ENCODE measurements at regions not wholly inside any gene's neighbourhood (a gene's known extent, or its start where the extent isn't known, plus 50 kb on each side); places are given as distances from the start of the nearest gene placed in this dataset.

DNA sequence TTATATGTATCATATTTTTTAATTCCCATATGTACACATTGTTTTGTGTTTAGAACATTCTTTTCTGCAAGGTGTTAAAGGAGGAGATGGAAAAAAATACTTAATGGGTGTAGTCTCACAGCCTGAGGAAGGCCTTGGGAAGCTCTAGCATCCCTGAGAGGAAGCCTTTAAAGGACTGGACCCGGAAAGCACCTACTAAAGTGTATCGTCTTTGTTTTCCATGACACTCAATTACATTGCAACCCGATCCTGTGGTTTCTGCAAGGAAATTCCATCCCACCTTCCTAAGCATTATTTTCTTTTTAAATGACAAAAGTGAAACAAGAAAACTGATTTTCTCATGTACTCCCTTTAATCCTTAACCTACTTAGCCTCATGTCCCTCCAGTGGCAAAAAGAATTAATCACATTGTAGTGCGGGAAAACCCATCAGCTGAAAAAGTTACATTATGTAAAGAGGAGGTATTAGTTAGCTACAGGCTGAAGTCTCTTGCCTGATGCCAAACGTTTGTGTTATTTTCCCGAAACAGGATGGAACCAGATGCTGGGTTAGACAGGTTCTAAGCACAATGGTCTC lies 147.8 kb upstream of the CPSF6 start:
- in situ Hi-C loops (cut with MboI; ENCODE audit: low sequenced_read_pairs) = no loop called here

DNA sequence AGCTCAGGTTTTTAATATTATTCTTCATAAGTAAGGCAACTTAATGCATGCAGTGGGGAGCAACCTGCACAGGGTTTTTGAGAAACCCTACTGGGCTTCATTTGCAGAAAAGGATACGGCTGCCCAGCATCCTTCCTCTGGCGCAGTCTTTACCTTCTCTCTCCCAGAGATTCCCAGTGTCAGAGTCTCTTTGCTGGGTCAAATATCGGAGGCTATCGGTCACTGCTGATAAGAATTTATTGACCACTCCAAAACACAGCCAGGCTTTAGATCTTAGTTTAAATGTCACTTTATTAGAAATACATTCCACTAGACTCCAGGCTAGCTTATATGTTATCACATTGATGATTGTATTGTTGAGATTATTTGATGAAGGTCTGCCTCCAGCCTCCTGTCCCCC lies 147.2 kb upstream of the CPSF6 start:
- in situ Hi-C loops (cut with MboI; ENCODE audit: low sequenced_read_pairs) = no loop called here

DNA sequence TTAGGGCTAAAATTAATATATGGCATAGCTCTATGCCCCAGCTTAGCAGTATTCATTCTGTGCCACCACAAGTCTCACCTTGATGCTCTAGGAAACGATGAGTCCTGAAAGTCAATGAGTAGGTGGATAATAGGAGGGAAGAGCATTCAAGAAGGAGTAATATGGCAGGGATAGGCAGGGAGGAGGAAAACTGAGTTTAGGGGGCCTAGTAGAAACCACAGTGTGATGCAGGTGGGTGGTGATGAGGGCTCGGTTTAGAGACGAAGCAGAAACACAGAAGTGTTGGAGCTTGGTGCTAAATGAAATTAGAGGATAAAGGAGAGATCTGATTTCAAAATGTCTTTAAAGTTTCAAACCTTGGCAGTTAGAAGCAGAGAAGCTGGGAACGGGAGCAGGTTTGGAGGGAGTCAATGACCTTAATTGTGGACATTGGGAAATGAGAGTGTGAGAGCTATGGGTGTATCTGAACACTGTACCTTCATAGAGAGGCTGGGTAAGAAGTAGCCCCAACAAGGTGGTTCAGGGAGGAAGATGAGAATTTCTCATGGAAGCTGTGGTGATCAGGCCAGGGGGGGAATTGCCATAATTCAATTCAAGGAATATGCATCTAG lies 144.7 kb upstream of the CPSF6 start:
- in situ Hi-C loops (cut with MboI; ENCODE audit: low sequenced_read_pairs) = no loop called here

DNA sequence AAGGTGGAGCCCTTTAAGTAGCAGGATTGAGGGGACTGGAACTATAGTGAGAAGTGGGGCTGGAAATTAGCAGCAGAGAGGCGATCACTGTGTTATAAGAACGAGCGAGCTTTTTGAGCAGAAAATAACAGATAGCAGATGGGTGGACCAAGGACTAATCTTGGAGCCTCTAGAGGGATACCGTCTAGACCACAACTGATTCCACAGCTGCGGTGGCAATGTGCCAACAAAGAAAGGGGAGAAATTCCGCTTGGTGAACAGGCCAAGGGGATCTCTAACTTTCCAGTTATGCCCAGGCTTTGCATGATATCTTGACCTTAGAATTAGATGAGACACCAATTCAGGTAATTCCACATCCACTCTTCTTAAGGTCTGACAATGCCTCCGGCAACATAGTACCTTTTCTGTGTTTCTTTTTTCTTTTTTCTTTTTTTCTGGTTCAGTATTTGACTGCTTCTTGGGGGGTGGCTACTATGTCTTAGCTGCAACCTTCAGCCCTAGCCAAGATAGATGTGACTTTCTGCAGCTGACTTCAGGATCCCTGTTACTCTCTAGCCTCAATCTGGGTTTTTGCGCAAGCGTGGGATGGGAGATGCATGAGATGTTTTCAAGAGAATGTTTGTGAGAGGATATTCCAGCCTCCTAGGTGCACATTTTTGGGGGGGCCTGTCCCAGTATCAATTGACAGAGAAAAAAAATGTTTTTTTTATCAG lies 143.4 kb upstream of the CPSF6 start:
- in situ Hi-C loops (cut with MboI; ENCODE audit: low sequenced_read_pairs) = no loop called here

DNA sequence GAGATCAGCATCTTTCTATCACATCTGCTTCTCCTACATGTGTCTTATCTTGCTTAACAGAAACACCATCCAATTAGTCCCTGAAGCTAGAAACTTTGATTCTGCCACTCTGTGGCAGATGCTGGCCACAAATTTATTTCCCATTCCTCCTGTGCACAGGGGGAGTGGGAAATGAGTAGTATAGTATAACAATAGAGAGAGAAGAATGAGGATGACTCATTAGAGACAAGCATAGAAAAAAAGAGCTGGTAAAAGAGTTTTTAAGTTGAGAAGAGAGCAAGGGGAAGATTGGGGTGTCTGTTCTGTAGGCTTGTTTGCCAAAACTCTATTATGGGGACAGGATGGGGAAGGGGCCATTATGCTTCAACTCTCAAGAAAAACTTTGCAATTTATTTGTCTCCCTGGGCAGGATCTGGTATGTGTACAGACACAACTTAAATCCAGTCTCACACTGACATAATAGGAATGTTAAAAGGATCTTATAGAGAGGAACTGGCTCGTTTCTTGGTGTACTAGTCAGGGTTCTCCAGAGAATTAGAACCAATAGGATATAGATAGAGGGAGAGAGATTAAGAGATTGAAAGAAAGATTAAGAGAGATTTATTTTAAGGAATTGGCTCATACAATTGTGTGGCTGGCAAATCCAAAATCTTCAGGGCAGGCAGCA lies 142.6 kb upstream of the CPSF6 start:
- in situ Hi-C loops (cut with MboI; ENCODE audit: low sequenced_read_pairs) = no loop called here

DNA sequence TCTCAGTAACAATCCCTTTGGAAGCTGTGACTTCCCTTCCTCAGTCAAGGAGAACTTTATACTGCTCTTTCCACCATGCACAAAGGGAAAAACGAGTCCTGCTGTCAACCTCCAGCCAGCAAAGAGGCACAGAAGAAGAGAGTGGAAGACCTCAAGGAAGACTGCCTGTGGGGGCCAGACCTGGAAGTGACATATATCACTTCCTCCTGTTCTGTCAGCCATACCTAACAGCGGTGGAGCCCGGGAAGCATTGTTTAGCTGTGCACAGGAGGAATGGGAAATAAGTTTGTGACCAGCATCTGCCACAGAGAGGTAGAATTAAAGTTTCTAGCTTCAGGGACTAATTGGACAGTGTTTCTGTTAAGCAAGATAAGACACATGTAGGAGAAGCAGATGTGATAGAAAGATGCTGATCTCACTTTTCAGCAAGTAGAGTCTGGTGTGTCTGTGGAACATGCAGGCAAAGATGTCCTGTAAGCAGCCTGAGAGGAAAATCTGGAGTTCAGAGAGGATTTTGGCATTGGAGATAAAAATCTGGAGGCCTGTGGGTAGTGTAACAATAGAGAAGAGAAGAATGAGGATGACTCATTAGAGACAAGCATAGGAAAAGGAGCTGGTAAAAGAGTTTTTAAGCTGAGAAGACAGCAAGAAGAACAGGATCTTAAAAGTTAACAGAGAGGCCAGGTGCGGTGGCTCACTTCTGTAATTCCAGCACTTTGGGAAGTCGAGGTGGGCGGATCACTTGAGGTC lies 141.6 kb upstream of the CPSF6 start:
- in situ Hi-C loops (cut with MboI; ENCODE audit: low sequenced_read_pairs) = no loop called here

DNA sequence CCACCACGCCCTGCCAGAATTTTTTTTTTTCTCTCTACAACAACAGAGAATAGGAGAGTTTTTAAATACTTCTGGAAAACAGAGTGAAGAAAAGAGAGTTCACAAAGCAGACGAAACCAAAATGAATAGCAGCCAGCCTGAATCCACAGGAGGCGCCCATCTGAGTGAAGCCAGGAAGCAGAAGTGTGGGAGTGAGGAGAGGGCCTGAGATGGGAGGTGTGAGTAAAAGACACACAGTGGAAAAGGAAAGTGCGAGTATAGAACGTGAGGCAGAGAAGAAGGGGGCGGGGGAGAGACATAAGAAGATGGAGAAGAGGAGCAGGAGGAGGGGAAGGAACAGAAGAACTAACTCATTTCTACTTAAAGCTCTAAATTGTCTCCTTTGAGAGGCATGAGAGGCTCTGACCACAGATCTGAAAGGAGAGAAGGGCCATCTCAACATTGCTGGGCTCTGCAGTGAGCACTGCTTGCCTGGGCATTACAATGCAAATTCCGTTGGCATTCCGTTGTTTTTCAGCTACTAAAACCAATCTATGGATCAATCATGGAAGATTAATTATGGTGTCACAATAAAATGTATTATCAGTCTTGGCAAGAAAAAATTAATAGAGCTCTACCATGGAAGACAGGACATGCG lies 140.1 kb upstream of the CPSF6 start:
- in situ Hi-C loops (cut with MboI; ENCODE audit: low sequenced_read_pairs) = no loop called here

DNA sequence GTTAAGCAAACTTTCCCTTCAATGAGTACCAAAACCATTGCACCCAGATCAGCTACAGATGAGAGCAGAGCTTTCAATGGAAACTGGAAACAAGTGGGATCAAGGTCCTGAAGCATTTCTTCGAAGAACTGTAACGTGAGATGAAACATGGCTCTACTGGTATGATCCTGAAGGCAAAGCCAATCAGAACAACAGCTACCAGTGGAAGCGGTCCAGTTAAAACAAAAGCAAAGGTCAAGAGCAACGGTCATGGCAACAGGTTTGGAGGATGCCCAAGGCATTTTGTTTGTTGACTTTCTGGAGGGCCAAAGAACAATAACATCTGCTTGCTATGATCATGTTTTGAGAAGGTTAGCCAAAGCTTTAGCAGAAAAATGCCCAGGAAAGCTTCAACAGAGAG lies 137.9 kb upstream of the CPSF6 start:
- in situ Hi-C loops (cut with MboI; ENCODE audit: low sequenced_read_pairs) = no loop called here

DNA sequence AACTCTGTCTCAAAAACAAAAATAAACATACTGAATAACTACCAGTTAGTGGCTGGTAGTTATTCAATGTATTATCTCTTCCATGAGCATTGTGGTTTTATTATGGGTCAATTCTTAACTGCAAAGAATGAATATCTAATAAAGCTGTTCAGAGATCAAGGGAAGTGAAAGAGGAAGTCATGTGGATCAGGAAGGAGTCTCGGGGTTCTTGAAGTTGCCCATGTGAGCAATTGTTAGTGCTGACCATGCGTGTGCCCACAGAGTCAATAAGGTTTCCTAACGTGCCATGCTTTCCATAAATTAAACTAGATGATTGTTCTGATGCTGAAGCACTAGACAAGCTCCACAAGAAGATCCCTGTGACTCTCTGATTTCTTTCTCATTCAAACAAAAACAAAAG lies 136.5 kb upstream of the CPSF6 start:
- in situ Hi-C loops (cut with MboI; ENCODE audit: low sequenced_read_pairs) = no loop called here

DNA sequence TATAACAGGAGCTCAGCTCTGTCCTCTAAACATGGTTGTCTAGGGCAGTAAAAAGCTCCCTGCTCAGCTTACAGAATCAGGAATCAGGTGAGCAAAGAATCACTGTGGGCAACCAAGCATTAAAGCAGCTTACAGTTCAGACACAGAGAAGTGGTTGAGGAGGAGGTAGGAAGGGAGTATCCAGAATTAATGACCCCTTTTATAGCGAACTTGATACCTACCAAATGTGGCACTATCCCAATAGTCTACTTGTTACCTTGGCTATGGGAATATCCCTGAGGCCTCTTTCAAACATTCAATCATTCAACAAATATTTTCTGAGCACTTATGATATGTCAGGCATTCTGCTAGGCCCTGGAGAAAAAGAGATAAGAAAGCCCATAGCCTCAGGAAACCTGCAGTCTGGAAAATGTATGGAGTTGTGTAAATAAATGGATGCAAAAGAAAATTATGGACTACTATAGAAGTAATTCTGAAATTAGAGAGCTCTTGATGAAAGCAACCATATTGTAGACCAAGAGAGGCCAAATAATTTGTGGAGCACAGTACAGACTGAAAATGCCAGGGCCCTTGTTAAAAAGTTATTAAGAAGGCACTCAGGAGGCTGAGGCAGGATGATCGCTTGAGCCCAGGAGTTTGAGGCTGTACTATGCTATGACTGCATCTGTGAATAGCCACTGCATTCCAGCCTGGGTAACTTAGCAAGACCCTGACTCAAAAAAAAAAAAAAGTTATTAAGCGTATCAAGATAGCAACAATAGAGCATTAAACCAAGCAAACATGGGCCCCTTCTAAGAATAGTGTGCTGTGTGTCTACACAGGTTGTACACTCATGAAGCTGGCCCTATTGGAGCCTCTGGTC lies 134.0 kb upstream of the CPSF6 start:
- in situ Hi-C loops (cut with MboI; ENCODE audit: low sequenced_read_pairs) = no loop called here

DNA sequence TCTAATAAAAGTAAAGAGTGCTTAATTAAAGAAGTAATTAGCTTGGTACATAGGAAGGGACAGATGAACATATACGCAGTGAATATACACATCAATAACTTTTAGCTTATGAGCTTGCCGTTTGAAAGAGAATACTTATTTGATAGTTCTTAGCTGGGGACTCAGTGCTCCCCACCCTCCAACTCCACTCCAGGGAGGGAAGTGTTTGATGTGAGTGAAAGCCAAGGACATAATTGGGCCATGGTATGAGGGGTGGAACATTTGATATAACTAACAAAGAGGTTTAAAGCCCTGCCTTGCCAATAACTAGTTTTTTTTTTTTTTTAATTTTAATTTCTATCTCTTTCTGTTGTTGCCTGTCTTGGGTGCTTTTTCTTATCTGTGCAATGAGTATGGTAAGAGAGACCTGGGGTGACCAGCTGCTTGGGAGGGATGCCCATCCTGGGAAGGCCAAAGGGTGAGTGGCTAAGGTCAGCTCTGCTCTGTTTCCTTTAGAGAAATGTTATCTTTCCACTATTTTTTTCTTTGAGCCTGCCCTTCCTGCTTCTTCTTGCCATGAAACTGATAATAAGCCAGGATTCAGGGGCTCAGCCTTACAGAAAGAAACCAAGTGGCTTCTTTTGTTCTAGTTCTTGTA lies 132.8 kb upstream of the CPSF6 start:
- in situ Hi-C loops (cut with MboI; ENCODE audit: low sequenced_read_pairs) = no loop called here

DNA sequence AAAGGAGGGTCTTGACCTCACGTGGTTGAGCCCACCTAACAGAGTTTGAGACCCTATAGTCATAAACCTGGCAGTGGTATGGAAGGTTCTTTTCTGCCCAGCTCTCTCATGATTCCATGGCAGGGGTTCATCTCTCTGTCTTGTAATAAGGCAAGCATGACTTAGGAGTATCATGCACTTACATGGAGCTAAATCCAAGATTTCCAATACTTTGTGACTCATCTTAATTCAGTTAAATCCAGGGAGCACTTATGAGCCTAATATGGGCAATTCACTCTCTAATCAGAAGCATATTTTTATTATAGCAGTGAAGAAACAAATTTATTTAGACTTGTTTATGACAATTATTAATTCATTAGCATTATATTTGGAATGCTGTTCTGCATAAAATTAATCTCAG lies 131.8 kb upstream of the CPSF6 start:
- in situ Hi-C loops (cut with MboI; ENCODE audit: low sequenced_read_pairs) = no loop called here

DNA sequence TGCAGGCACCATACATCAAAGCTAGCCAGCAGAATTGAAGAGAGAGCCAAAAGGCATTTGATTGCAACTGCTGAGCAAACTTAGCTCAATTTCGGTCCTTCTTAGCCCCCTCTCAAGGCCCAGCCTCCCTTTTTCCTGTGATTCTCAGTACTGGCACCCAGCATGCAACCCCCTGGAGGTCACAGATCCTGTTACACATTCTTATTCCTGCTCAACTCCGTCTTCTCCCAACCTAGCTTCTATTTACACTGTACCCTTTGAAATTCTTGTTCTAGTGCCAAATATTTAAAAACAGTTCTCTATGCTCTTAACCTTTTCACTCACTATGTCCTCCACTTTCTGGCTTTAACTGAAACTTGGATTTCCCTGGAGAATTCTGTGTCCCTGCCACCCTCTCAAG lies 131.3 kb upstream of the CPSF6 start:
- in situ Hi-C loops (cut with MboI; ENCODE audit: low sequenced_read_pairs) = no loop called here

DNA sequence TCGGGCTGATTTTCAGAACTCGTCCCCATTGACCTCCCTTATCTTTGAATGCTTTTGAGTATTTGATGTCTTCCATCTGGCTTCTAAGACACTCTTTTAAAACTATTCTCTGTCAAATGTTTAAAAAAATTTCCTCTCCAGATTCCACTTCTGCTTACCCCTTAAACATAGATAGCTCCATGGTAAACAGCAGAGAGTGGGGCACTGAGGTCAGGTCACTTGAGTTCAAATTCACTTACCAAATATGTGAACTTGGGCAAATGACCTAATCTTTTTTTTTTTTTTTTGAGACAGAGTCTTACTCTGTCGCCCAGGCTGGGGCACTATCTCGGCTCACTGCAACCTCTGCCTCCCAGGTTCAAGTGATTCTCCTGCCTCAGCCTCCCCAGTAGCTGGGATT lies 126.8 kb upstream of the CPSF6 start:
- in situ Hi-C loops (cut with MboI; ENCODE audit: low sequenced_read_pairs) = no loop called here

DNA sequence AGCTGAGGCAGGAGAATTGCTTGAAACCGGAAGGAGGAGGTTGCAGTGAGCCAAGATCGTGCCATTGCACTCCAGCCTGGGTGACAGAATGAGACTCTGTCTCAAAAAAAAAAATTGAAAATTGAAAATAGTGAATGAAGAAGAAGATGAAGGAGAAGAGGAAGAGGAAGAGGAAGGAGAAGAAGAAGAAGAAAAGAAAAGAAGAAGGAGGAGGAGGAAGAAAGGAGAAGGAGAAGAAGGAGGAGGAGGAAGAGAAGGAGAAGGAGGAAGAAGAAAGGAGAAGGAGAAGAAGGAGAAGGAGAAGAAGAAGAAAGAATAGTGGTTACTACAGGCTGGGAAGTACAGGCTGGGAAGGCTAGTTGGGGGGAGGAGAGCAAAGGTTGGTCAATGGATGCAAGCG lies 124.3 kb upstream of the CPSF6 start:
- in situ Hi-C loops (cut with MboI; ENCODE audit: low sequenced_read_pairs) = no loop called here

DNA sequence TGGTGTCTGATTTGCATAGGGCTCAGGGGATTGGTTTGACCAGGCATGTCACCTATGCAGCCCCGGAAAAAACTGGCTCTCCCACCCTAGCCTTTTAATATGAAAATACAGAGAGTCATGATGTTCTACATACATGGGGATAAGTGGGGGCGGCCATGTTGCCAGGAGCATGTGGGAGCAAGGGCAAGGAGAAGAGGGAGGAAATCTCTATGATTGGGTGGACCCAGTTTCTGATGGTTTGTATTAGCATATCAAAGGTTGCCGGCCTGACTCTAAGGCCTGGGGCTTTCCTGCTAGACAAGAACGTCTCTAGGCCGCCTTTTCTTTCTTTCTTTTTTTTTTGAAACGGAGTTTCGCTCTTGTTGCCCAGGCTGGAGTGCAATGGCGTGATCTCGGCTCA lies 123.4 kb upstream of the CPSF6 start:
- in situ Hi-C loops (cut with MboI; ENCODE audit: low sequenced_read_pairs) = no loop called here

DNA sequence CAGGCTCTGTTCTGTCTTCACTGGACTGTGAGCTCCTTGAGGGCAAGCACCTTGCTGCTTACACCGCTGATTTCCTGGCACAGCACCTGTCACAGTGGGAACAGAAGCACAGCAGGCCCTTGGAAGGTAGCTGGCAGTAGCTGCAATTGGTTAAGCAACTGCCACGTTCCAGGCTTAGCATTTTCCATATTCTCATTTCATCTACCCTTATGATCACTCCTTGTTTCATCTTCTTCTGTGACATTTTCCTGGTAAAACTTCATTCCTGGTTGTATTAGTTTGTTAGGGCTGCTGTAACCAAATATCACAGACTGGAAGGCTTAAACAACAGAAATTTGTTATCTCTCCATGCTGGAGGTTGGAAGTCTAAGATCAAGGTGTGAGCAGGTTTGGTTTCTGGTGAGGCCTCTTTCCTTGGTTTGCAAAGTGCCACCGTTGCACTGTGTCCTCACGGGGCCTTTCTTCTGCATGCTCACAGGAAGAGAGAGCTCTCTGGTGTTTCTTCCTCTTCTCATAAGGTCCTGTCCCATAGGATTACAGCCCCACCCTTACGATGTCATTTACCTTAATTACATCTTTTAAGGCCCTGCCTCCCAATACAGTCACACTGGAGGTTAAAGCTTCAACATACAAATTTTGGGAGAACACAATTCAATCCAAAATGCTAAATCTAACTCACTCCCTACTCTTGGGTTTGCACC lies 121.7 kb upstream of the CPSF6 start:
- in situ Hi-C loops (cut with MboI; ENCODE audit: low sequenced_read_pairs) = no loop called here

DNA sequence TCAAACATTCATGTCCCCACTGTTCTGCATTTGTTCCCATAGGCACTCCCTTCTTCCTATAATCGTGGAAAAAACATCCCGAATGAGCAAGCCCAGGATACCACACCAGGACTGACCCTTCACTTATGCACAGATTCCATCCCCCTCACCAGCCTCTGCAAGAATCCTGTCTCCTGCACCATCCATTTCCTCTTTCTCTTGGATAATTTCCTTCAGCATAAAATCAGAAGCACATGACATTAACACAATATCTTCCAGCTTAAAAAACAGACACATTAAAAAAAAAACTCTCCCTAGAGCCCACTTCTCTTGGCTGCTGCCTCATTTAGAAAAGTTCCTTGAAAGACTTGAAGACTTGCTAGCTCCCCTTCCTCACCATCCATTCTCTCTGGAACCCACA lies 120.9 kb upstream of the CPSF6 start:
- in situ Hi-C loops (cut with MboI; ENCODE audit: low sequenced_read_pairs) = no loop called here

DNA sequence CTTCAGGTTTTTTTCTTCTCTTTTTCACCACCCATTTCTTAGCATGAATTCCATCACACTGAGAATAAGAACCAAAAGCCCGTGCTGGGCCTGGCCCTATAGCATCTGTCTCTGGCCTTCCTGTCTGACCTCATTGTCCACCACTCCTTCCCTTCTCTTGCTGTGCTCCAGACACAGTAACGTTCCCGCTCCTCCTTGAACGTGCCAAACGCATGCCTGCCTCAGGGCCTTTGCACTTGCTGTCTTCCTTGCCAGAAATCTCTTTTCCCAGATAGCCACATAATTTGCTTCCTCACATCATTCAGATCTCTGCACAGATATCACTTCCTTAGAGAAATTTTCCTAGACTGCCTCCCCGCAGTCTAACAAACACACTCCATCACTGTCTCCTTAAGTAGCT lies 119.6 kb upstream of the CPSF6 start:
- in situ Hi-C loops (cut with MboI; ENCODE audit: low sequenced_read_pairs) = no loop called here
